K562 (cell line): ENCODE measurements at regions not wholly inside any gene's neighbourhood (a gene's known extent, or its start where the extent isn't known, plus 50 kb on each side); places are given as distances from the start of the nearest gene placed in this dataset.

Experiments used
- ATAC-seq: fragments of 200-7000 bp; cut with Tn5 transposase; 3 replicates; pipeline ENCODE4 v1.9.1; 2020; ENCODE audit warnings: moderate library complexity
- BruUV-seq: library from RNA; stranded (reverse); fragments of 400-500 nt; replicated peaks from 2 replicates; lab custom pipeline; 2021; lab: Mats Ljungman, UMichigan
- CTCF ChIA-PET: fragments of 300-600 bp; formaldehyde crosslinking; extraction: SDS; loops from one replicate; lab custom pipeline; 2021; ENCODE audit warnings: low intra/inter-chr PET ratio; lab: Yijun Ruan, JAX
- POLR2A ChIA-PET: fragments of 300-600, 350-650 bp; sonication (Branson Sonifier 250); formaldehyde crosslinking; extraction: SDS; loops from one replicate; lab custom pipeline; 2021; ENCODE audit warnings: antibody characterized with exemption, inconsistent platforms; lab: Yijun Ruan, JAX
- DNase-seq, 4 experiments: peaks; one replicate each; pipeline versions ENCODE4 v3.0.0 to v3.0.0-alpha.2; 2011 to 2018; ENCODE audit warnings: low spot score in 3 of 4, mixed read lengths in 3 of 4; ENCODE audit errors: extremely low read depth in 1 of 4
- FAIRE-seq: peaks from 2 replicates; lab custom pipeline; 2011; peaks lifted over from hg19 to GRCh38; lab: Jason Lieb, UNC
- H2AFZ ChIP-seq: 2 replicates; pipeline ENCODE4 v1.6.0; 2011; ENCODE audit warnings: low read depth, low read length, control low read depth, inconsistent platforms
- H3K27ac ChIP-seq: fragments of 200-600 bp; 3 replicates; pipeline ENCODE4 v1.8.0; 2011; ENCODE audit warnings: low read depth, mild to moderate bottlenecking, control low read depth, inconsistent platforms, low read length, moderate library complexity, mixed read lengths; ENCODE audit errors: extremely low read depth
- H3K27me3 ChIP-seq, 2 experiments: fragments of 300-600 bp in 1 of 2; 2 replicates in 1 of 2; 3 replicates in 1 of 2; pipeline versions ENCODE4 v1.6.0 to v1.8.0; 2011; ENCODE audit warnings: inconsistent platforms in 2 of 2, low read length in 2 of 2, mild to moderate bottlenecking in 1 of 2, mixed read lengths in 1 of 2, moderate library complexity in 1 of 2; ENCODE audit not compliant: control insufficient read depth in 2 of 2, insufficient read depth in 2 of 2
- H3K36me3 ChIP-seq: fragments of 300-600 bp; 3 replicates; pipeline ENCODE4 v1.8.0; 2011; ENCODE audit warnings: mild to moderate bottlenecking, low read length, inconsistent platforms; ENCODE audit not compliant: control insufficient read depth, insufficient read depth
- H3K4me1 ChIP-seq, 2 experiments: fragments of 200-600 bp in 1 of 2; replicated peaks in 1 of 2; 2 replicates in 1 of 2; 3 replicates in 1 of 2; pipeline versions ENCODE4 v1.5.1 to v1.8.0; 2011; ENCODE audit warnings: inconsistent platforms in 2 of 2, low read length in 2 of 2, mild to moderate bottlenecking in 1 of 2, mixed read lengths in 1 of 2, moderate library complexity in 1 of 2; ENCODE audit not compliant: control insufficient read depth in 2 of 2, insufficient read depth in 2 of 2
- H3K4me2 ChIP-seq: 2 replicates; pipeline ENCODE4 v1.6.1; 2011; ENCODE audit warnings: low read length, control low read depth, inconsistent platforms, mixed read lengths; ENCODE audit not compliant: insufficient read depth
- H3K4me3 ChIP-seq: fragments of 200-600 bp; sonication (generic), shearing (Covaris generic); 2 replicates; pipeline ENCODE4 v1.5.1; 2016; ENCODE audit warnings: control low read depth, inconsistent platforms
- H3K79me2 ChIP-seq: fragments of 200-600 bp; 3 replicates; pipeline ENCODE4 v1.8.0; 2011; ENCODE audit warnings: low read length, inconsistent platforms; ENCODE audit not compliant: control insufficient read depth, insufficient read depth
- H3K9ac ChIP-seq, 2 experiments: 2 replicates each; pipeline versions ENCODE4 v1.6.0 to v1.6.1; 2011; ENCODE audit warnings: low read depth in 2 of 2, low read length in 2 of 2, control low read depth in 1 of 2, inconsistent platforms in 1 of 2, mild to moderate bottlenecking in 1 of 2, mixed read lengths in 1 of 2; ENCODE audit not compliant: insufficient read depth in 1 of 2
- H3K9me1 ChIP-seq: one replicate; pipeline ENCODE4 v1.6.0; 2011; ENCODE audit warnings: inconsistent platforms, mild to moderate bottlenecking, low read length, moderate library complexity; ENCODE audit not compliant: control insufficient read depth, insufficient read depth
- H3K9me3 ChIP-seq: replicated peaks from 2 replicates; pipeline ENCODE4 v1.5.1; 2011; ENCODE audit warnings: low read depth, low read length, inconsistent platforms; ENCODE audit not compliant: control insufficient read depth, insufficient read depth
- H4K20me1 ChIP-seq: replicated peaks from 2 replicates; pipeline ENCODE4 v1.6.1; 2011; ENCODE audit warnings: low read length, inconsistent platforms, mixed read lengths; ENCODE audit not compliant: control insufficient read depth, insufficient read depth
- DDX20 ChIP-seq: fragments of 450-650 bp; IDR thresholded peaks from 2 replicates; pipeline ENCODE4 v1.6.1; 2016; ENCODE audit warnings: missing genetic modification characterization, low read depth, mild to moderate bottlenecking, missing compliant biosample characterization, moderate library complexity
- RFX7 ChIP-seq: fragments of 250-450 bp; sonication (Bioruptor Pico); IDR thresholded peaks from 2 replicates; pipeline ENCODE4 v1.5.1; 2021; ENCODE audit warnings: mild to moderate bottlenecking
- TAF15 ChIP-seq: fragments of 200-400 bp; formaldehyde crosslinking; IDR thresholded peaks from 2 replicates; pipeline ENCODE4 v1.6.1; 2017; ENCODE audit warnings: mild to moderate bottlenecking, low read depth, low read length, moderate library complexity
- TARDBP ChIP-seq: fragments of 450-650 bp; IDR thresholded peaks from 2 replicates; pipeline ENCODE4 v1.6.1; 2016
- ZNF140 ChIP-seq: fragments of 250-450 bp; sonication (Bioruptor Pico); IDR thresholded peaks from 2 replicates; pipeline ENCODE4 v1.8.0; 2021; ENCODE audit warnings: moderate library complexity, mild to moderate bottlenecking, inconsistent platforms
- ZNF384 ChIP-seq: IDR thresholded peaks from 2 replicates; pipeline ENCODE4 v1.6.1; 2012; ENCODE audit warnings: low read depth, low read length, improper control_type of control experiment
- WGBS: fragments of 100-300 bp; shearing (Covaris generic); methylation state at CpG from one replicate; pipeline ENCODE4 v1.1.6; 2016; ENCODE audit warnings: low coverage, mixed read lengths; ENCODE audit not compliant: insufficient coverage; ENCODE audit errors: missing lambda C conversion rate; 5-methylcytosine and 5-hydroxymethylcytosine counted together
- in situ Hi-C: fragments of 300-500 bp; cut with MboI; formaldehyde crosslinking; loops from 4 replicates; pipeline ENCODE4 v1.15.0; 2018; ENCODE audit warnings: inconsistent platforms, mixed read lengths
- intact Hi-C: fragments of 100-400 bp; cut with micrococcal nuclease; formaldehyde crosslinking; loops from 2 replicates; pipeline ENCODE4 v1.14.2; 2022
- TF ChIP-seq, protein P1 (sequence below): fragments of 250-450 bp; sonication (Bioruptor Pico); IDR thresholded peaks from 2 replicates; pipeline ENCODE4 v1.5.0; 2021
- TF ChIP-seq, protein P2 (sequence below), 2 experiments: fragments of 450-650 bp; conservative IDR thresholded peaks; 2 replicates each; pipeline ENCODE4 v1.6.1; 2017; ENCODE audit warnings: mild to moderate bottlenecking in 2 of 2, moderate library complexity in 2 of 2
- TF ChIP-seq, protein P3 (sequence below): sonication (generic); IDR thresholded peaks from 2 replicates; pipeline ENCODE4 v1.6.1; 2016

DNA sequence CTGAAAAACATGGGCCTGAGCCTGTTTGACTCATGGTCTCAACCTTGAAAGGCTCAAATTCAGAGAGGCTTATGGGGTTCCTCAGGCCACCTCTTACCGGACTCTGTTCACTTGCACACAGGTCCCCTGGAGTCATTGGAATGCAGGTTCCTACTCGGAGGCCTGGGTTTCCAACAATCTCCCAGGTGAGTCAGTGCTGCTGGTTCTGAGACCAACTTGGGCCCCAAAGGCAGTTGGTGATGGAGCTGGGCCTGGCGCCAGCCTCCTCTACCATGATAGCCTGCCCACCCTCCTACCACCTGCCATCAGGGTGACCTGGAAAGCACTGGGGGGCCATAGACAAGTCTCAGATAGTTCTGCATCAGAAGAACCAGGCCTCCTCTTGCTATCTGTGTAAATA, 188.4 kb downstream of the RGS3 start:
- H3K9ac ChIP-seq: no peak overlapping the region
- H3K27me3 ChIP-seq: peaks cover 7 to 32% of the 10 kb centered on the region in 2 experiments; a peak in 4 of 5 replicates
- ChIA-PET POLR2A (interaction anchor here (0.6 to 0.8 kb wide), 2 partner anchors 380 to 485 kb away, joined by 3 read pairs; no protein-coding TSS in a partner anchor), CTCF (no interaction called here)
- H3K9me1 ChIP-seq: no peaks in the 10 kb centered on the region
- H2AFZ ChIP-seq: no peak overlapping the region
- H4K20me1 ChIP-seq: no peaks in the 10 kb centered on the region
- H3K79me2 ChIP-seq: no peaks in the 10 kb centered on the region
- intact Hi-C loops: loop anchor here (10.0 kb wide), 1 partner anchor 347 kb away; the partner anchor contains the start of gene RNF183
- H3K36me3 ChIP-seq: no peaks in the 10 kb centered on the region
- H3K27ac ChIP-seq: no peak overlapping the region
- H3K9me3 ChIP-seq: no peaks in the 10 kb centered on the region
- ATAC-seq: no peak
- H3K4me1 ChIP-seq: peaks cover 0 to 1% of the 10 kb centered on the region in 2 experiments; a peak in 1 of 5 replicates
- no peak for DNase-seq
- in situ Hi-C loops: loop anchor here (10.0 kb wide), 2 partner anchors 347 to 537 kb away; partner anchors contain the start of gene RNF183
- no peak for TF ChIP-seq RFX7 (CRISPR knock-in tag)
- no peak for TF ChIP-seq TARDBP
- TF ChIP-seq, protein P1, sequence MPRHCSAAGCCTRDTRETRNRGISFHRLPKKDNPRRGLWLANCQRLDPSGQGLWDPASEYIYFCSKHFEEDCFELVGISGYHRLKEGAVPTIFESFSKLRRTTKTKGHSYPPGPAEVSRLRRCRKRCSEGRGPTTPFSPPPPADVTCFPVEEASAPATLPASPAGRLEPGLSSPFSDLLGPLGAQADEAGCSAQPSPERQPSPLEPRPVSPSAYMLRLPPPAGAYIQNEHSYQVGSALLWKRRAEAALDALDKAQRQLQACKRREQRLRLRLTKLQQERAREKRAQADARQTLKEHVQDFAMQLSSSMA (CRISPR knock-in tag): no peak
- no peak for TF ChIP-seq TAF15
- TF ChIP-seq, protein P2, sequence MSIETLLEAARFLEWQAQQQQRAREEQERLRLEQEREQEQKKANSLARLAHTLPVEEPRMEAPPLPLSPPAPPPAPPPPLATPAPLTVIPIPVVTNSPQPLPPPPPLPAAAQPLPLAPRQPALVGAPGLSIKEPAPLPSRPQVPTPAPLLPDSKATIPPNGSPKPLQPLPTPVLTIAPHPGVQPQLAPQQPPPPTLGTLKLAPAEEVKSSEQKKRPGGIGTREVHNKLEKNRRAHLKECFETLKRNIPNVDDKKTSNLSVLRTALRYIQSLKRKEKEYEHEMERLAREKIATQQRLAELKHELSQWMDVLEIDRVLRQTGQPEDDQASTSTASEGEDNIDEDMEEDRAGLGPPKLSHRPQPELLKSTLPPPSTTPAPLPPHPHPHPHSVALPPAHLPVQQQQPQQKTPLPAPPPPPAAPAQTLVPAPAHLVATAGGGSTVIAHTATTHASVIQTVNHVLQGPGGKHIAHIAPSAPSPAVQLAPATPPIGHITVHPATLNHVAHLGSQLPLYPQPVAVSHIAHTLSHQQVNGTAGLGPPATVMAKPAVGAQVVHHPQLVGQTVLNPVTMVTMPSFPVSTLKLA (conservative IDR thresholded peaks at IDR 0.05): no peak
- no peak for TF ChIP-seq DDX20
- no peak for TF ChIP-seq ZNF384
- no peak for TF ChIP-seq ZNF140 (CRISPR knock-in tag)
- TF ChIP-seq, protein P3, sequence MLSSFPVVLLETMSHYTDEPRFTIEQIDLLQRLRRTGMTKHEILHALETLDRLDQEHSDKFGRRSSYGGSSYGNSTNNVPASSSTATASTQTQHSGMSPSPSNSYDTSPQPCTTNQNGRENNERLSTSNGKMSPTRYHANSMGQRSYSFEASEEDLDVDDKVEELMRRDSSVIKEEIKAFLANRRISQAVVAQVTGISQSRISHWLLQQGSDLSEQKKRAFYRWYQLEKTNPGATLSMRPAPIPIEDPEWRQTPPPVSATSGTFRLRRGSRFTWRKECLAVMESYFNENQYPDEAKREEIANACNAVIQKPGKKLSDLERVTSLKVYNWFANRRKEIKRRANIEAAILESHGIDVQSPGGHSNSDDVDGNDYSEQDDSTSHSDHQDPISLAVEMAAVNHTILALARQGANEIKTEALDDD: no peak
- no peak for FAIRE-seq
- H3K4me3 ChIP-seq: no peak overlapping the region
- H3K4me2 ChIP-seq: no peak overlapping the region
- BruUV-seq: no TSS peak
- 0% methylated on average over 3 of the region's 3 CpGs for WGBS
